DND-41 (cell line): ENCODE measurements at regions not wholly inside any gene's neighbourhood (a gene's known extent, or its start where the extent isn't known, plus 50 kb on each side); places are given as distances from the start of the nearest gene placed in this dataset.

Source experiments
- EZH2 ChIP-seq: IDR thresholded peaks from 3 replicates; pipeline ENCODE4 v1.6.1; 2012; ENCODE audit warnings: borderline replicate concordance, low read depth, mild to moderate bottlenecking, moderate library complexity, low read length, inconsistent platforms; ENCODE audit not compliant: severe bottlenecking
- TF ChIP-seq, protein P1 (sequence below): IDR thresholded peaks from 2 replicates; pipeline ENCODE4 v1.5.1; 2012; ENCODE audit warnings: borderline replicate concordance, low read length, moderate library complexity, mild to moderate bottlenecking; ENCODE audit not compliant: poor library complexity, severe bottlenecking; ENCODE audit errors: extremely low read depth

DNA sequence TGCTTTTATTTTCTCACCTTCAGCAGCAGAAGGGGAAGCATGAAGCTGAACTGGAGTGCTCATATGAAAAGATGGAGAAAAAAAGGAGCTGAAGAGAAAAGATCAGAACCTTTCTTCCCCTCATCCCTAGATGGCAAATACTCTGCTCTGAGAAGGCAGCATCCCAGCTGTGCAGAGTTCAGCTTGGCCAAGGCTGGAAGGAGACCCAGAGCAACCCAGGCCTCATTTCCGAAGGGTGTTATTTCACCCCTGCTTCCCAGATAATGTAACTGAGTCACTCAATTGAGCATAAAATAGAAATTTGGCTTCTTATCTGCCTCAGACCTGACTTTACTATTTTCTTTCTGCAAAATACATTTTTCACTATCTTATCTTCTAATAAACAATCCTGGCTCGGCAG lies 489.9 kb upstream of the BRINP1 start:
- TF ChIP-seq, protein P1, sequence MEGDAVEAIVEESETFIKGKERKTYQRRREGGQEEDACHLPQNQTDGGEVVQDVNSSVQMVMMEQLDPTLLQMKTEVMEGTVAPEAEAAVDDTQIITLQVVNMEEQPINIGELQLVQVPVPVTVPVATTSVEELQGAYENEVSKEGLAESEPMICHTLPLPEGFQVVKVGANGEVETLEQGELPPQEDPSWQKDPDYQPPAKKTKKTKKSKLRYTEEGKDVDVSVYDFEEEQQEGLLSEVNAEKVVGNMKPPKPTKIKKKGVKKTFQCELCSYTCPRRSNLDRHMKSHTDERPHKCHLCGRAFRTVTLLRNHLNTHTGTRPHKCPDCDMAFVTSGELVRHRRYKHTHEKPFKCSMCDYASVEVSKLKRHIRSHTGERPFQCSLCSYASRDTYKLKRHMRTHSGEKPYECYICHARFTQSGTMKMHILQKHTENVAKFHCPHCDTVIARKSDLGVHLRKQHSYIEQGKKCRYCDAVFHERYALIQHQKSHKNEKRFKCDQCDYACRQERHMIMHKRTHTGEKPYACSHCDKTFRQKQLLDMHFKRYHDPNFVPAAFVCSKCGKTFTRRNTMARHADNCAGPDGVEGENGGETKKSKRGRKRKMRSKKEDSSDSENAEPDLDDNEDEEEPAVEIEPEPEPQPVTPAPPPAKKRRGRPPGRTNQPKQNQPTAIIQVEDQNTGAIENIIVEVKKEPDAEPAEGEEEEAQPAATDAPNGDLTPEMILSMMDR: no peak
- no peak for TF ChIP-seq EZH2
